Adrenal gland (tissue), 9 donors: ENCODE measurements at regions not wholly inside any gene's neighbourhood (a gene's known extent, or its start where the extent isn't known, plus 50 kb on each side); places are given as distances from the start of the nearest gene placed in this dataset.

Experiments
- DNase-seq, 7 donors: peaks; one replicate each; pipeline ENCODE4 v3.0.0-alpha.2; 2019 to 2020
- H3K27ac ChIP-seq, 5 donors: fragments of 200-600 bp; sonication (generic) in 4 of 5; 1 replicate in 3 of 5; 2 replicates in 2 of 5; pipeline versions ENCODE4 v1.5.1 to v1.8.0; 2016 to 2020; ENCODE audit warnings: mild to moderate bottlenecking in 1 of 5
- H3K27me3 ChIP-seq: fragments of 200-600 bp; 2 replicates; pipeline ENCODE4 v1.8.0; 2021
- H3K36me3 ChIP-seq, 2 donors: fragments of 200-600 bp; replicated peaks in 1 of 2; 1 replicate in 1 of 2; 2 replicates in 1 of 2; pipeline versions ENCODE4 v1.5.1 to v1.8.0; 2018 to 2022
- H3K4me1 ChIP-seq, 2 donors: fragments of 200-600 bp; replicated peaks in 1 of 2; 1 replicate in 1 of 2; 2 replicates in 1 of 2; pipeline versions ENCODE4 v1.5.1 to v1.8.0; 2018 to 2021
- H3K4me3 ChIP-seq, 4 donors: fragments of 200-600 bp; sonication (generic) in 3 of 4; one replicate each; pipeline ENCODE4 v1.5.1; 2016 to 2018
- H3K9me3 ChIP-seq, 3 donors: fragments of 200-600 bp; sonication (generic) in 1 of 3; replicated peaks in 1 of 3; 1 replicate in 2 of 3; 2 replicates in 1 of 3; pipeline versions ENCODE4 v1.5.1 to v1.8.0; 2016 to 2021
- CTCF ChIP-seq, 6 experiments: fragments of 450-650 bp in 4 of 6; fragments of 200-600 bp in 2 of 6; sonication (generic) in 1 of 6; IDR thresholded peaks; 1 replicate in 5 of 6; 2 replicates in 1 of 6; pipeline versions ENCODE4 v1.5.1 to v1.8.0; 2016 to 2021; ENCODE audit warnings: antibody characterized with exemption in 6 of 6, mild to moderate bottlenecking in 2 of 6, moderate library complexity in 1 of 6
- POLR2A ChIP-seq, 2 donors: fragments of 450-650 bp; IDR thresholded peaks; one replicate each; pipeline ENCODE4 v1.6.1; 2017; ENCODE audit warnings: antibody characterized with exemption in 2 of 2, mild to moderate bottlenecking in 2 of 2, moderate library complexity in 1 of 2
- WGBS, 4 donors: extraction: QIAGEN DNeasy Blood & Tissue Kit in 2 of 4; methylation state at CpG; one replicate each; pipeline versions ENCODE4 v1.1.5 to v1.1.7; 2013 to 2017; 5-methylcytosine and 5-hydroxymethylcytosine counted together
- intact Hi-C, 2 donors: fragments of 100-400 bp; cut with DNase I; formaldehyde crosslinking; loops; one replicate each; pipeline versions ENCODE4 v1.14.1 to v1.15.0; 2022 to 2023
- donor health status: healthy with polysubstance abuse.
- donor health status: Bipolar disorder and iron deficiency.
- donor health status: DM: yes; HTN: yes; CAD: no.
- donor health status: DM: no; HTN: no; CAD: no.
- donor health status: DM: no; HTN: no; CAD: no.

GRCh38 chr4:155450676-155451075, 73.9 kb upstream of the MAP9 start:
- intact Hi-C loops = no loop called here
- H3K4me3 ChIP-seq = no peak overlapping the region
- TF ChIP-seq POLR2A (IDR thresholded peaks at IDR 0.05) (no peak), CTCF (IDR thresholded peaks at IDR 0.05) (no peak)
- no peaks in the 10 kb centered on the region for H3K4me1 ChIP-seq
- no peak overlapping the region for H3K27ac ChIP-seq
- 82 to 95% (median 91%) methylated on average over 2 of the region's 2 CpGs for WGBS, 4 donors
- DNase-seq = no peak
- H3K36me3 ChIP-seq = no peaks in the 10 kb centered on the region
- H3K27me3 ChIP-seq = no peaks in the 10 kb centered on the region
- no peaks in the 10 kb centered on the region for H3K9me3 ChIP-seq

- no peaks in the 10 kb centered on the region for H3K9me3 ChIP-seq
- H3K27me3 ChIP-seq = no peaks in the 10 kb centered on the region
- H3K36me3 ChIP-seq = no peaks in the 10 kb centered on the region
- no peak overlapping the region for H3K27ac ChIP-seq
- H3K4me1 ChIP-seq = no peaks in the 10 kb centered on the region
- no peak overlapping the region for H3K4me3 ChIP-seq
- 76 to 95% (median 84%) methylated on average over 1 of the region's 1 CpG for WGBS, 4 donors
- intact Hi-C loops = loop anchor here in 1 of 2 donors (10.0 kb wide), 1 partner anchor 339 kb away; no protein-coding TSS in a partner anchor
- no peak for TF ChIP-seq CTCF (IDR thresholded peaks at IDR 0.05)
- TF ChIP-seq POLR2A (IDR thresholded peaks at IDR 0.05) = no peak
- no peak for DNase-seq
Observed at GRCh38 chr4:155445306-155445705, 68.5 kb upstream of the MAP9 start.

- 65 to 84% (median 74%) methylated on average over 5 of the region's 5 CpGs for WGBS, 4 donors
- Histone ChIP-seq H3K4me1 (no peaks in the 10 kb centered on the region), H3K27ac (no peak overlapping the region)
Observed at GRCh38 chr4:155444721-155445120, 68.0 kb upstream of the MAP9 start.

More at GRCh38 chr4:155444721-155445120, 68.0 kb upstream of the MAP9 start:
- intact Hi-C loops = loop anchor here (5.0 to 10.0 kb wide), 2 partner anchors 340 to 343 kb away; no protein-coding TSS in a partner anchor
- Histone ChIP-seq H3K9me3 (no peaks in the 10 kb centered on the region), H3K36me3 (no peaks in the 10 kb centered on the region), H3K27me3 (no peaks in the 10 kb centered on the region), H3K4me3 (no peak overlapping the region)
- TF ChIP-seq POLR2A (IDR thresholded peaks at IDR 0.05) (no peak), CTCF (IDR thresholded peaks at IDR 0.05) (no peak)
- no peak for DNase-seq
